DMS53 treated with DMSO at 0.1 percent for 48 hours (cell line): ENCODE measurements at regions not wholly inside any gene's neighbourhood (a gene's known extent, or its start where the extent isn't known, plus 50 kb on each side); places are given as distances from the start of the nearest gene placed in this dataset.

Experiments
- DNase-seq: peaks from one replicate; lab custom pipeline; 2025; ENCODE audit not compliant: unreplicated experiment; lab: John Stamatoyannopoulos, UW

DNA sequence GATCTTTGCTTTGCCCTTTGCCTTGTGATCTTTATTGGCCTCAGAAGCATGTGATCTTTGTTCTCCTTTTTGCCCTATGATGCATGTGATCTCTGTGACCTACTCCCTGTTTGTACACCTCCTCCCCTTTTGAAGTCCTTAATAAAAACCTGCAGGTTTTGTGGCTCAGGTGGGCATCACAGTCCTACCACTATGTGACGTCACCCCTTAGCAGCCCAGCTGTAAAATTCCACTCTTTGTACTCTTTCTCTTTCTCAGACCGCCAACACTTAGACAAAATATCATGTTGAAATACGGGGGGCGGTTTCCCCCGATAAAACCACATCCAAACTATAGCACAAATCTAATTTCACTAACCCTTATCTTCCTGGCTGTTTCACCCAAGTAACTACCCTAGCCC lies 76.7 kb upstream of the RAPGEF4 start:
- no peak for DNase-seq

DNA sequence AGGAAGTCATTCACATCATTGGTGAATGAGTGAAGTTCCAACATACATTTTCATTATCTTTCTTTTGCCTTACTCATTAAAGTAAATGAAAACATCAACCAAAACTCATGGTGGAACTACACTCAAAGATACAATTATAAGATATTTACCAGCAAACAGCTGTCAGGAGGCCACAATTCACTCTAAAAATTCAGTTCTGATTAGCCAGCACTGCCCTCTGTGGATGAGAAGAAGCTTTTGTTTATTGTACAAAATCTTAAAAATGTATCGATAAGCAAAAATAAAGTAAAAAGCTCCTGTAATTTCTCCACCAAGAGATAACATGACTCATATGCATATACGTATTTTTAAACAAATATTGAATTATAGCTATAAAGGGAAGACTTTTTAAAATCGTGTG lies 73.5 kb upstream of the RAPGEF4 start:
- no peak for DNase-seq

GRCh38 chr2:172664766-172665165 lies 70.9 kb upstream of the RAPGEF4 start:
- DNase-seq, result no peak

DNA sequence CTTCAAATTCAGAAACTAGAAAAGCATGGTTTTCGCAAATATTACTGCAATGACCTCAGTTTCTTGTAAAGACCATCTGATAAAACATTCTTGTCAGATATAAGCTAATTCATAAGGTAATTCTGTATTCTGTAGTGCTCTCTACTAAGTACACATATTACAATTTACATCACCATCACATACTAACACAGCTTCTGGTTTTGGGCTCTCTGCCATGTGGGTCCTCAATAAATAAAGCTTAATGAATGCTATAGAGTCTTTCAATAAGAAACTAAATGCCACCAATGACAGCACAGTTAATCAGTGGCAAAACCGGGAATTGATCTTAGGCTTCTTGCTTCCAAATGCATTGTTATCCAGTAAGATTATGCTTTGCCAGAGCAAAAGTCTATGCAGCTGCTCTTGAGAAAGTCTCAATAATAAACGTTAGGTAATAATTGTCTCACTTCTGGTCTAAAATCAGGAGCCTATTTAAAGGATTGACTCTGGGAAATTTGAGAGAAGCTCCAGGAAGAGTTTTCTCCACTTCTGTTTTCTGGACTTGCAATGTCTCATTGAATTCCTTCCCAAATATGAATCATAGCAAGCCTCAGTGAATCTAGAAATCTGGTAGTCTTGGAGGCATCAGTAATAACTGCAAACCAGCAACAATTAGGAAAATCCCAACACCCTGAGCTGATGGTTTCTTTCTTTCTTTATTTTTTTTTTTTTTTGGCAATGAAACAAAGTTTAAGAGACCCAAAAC lies 67.9 kb upstream of the RAPGEF4 start:
- DNase-seq, result no peak

- DNase-seq, result no peak
These were observed 64.1 kb upstream of the RAPGEF4 start for GRCh38 chr2:172671501-172671900.

- peak; percentile 7 for DNase-seq
These were observed 63.5 kb upstream of the RAPGEF4 start for GRCh38 chr2:172672114-172672513.

GRCh38 chr2:172673056-172673683 lies 62.5 kb upstream of the RAPGEF4 start:
- DNase-seq, result no peak

DNA sequence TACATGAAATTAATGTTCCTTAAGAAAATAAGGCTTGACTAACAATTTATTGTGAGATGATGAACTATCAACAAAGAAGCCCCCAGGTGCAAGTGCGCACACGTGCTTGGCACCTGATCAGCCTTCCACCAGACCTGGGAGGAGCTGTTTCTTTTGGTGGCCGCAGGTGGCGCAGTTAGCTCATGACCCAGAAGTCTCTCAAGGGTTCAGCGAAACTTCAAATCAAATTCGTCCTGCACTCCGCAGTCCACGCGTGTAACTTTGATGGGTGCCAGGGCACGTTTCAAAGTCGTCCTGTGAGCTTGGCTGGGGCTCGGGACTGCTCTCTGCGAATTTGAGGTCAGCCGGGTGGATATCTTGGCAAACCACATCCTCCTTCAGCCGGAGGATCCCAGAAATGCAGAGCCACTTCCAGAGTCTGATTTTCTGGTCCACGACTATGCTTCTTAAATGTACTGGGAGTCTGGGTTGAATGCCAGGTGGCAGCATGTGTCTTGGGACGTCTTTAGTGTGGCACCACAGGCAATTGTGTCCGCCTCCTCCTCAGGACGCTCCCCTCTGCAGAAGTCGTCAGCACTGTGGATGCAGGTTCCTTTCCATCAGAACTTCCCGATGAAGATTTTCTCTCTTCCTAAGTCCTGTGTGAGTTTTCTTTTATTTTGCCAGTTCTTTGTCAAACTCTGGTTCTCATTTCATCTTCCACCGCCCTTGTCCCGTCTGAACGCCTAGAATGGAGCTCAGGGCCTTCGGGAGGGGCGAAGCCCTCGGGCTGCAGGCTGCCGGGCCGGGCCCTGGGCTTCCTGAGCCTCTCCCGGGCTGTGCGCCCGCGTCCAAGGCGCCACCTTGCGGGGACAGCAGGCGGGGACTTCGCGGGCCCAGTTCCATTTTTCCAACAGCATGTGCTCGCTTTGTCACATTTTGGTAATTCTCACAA lies 61.3 kb upstream of the RAPGEF4 start:
- DNase-seq, result peak; percentile 60

DNA sequence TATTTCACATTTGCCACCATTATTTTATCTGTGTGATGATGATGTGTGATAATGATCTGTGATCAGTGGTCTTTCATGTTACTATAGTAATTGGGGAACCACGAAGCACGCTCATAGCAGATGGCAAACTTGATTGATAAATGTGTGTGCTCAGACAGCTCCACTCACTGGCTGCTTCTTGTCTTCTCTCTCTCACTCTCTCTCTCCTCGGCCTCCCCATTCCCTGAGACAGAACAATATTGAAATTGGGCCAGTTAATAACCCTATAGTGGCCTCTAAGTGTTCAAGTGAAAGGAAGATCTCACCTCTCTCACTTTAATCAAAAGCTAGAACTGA lies 60.7 kb upstream of the RAPGEF4 start:
- no peak for DNase-seq

GRCh38 chr2:172677363-172677762 lies 58.3 kb upstream of the RAPGEF4 start:
- DNase-seq, result no peak

DNA sequence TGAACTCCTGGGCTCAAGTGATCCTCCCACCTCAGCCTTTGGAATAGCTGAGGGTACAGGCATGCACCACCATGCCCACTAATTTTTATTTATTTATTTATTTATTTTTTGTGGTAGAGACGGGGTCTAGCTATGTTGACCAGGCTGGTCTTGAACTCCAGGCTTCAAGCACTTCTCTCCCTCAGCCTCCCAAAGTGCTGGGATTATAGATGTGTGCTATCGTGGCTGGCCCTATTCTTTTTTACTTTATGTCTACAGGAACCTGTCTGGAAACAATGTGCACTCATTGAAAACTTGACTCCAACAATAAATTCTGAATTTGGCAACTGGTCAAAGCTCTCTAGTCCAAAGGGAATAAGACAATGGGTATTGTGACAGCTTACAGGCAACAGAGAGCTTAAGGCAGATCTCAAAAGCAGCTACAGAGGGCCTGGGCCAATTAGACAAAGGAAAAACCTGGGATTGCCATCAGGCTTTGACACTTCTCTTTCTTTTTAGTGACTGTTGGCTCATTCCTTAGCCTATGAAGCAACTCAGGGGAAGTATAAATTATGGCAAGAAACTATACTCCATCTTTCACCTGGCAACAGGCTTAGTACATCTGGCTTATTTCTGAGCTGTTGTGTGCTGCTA lies 55.1 kb upstream of the RAPGEF4 start:
- no peak for DNase-seq

- no peak for DNase-seq
These were observed 50.2 kb upstream of the RAPGEF4 start for GRCh38 chr2:172685467-172685866.
